ENCODE measurements at regions not wholly inside any gene's neighbourhood (a gene's known extent, or its start where the extent isn't known, plus 50 kb on each side); places are given as distances from the start of the nearest gene placed in this dataset.

DNA sequence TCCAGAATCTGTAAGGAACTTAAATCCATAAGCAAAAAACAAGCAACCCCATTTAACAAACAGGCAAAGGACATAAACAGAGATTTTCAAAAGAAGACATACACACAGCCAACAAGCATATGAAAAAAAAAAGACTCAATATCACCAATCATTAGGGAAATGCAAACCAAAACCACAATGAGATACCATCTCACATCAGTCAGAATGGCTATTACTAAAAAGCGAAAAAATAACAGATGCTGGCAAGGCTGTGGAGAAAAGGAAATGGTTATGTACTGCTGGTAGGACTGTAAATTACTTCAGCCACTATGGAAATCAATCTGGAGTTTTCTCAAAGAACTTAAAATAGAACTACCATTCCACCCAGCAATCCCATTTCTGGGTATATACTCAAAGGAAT, 156.8 kb upstream of the RADX start:
- TF ChIP-seq CTCF (conservative IDR thresholded peaks at IDR 0.05; ENCODE audit: low read depth in 2 of 2): no peak
- no peak for TF ChIP-seq REST (IDR thresholded peaks at IDR 0.05; ENCODE audit: unreplicated experiment)
- no peak for TF ChIP-seq EZH2 (IDR thresholded peaks at IDR 0.05; ENCODE audit: low read depth, unreplicated experiment)
- no peak for TF ChIP-seq POLR2AphosphoS5 (IDR thresholded peaks at IDR 0.05; ENCODE audit: low read depth)
- TF ChIP-seq, protein P1, sequence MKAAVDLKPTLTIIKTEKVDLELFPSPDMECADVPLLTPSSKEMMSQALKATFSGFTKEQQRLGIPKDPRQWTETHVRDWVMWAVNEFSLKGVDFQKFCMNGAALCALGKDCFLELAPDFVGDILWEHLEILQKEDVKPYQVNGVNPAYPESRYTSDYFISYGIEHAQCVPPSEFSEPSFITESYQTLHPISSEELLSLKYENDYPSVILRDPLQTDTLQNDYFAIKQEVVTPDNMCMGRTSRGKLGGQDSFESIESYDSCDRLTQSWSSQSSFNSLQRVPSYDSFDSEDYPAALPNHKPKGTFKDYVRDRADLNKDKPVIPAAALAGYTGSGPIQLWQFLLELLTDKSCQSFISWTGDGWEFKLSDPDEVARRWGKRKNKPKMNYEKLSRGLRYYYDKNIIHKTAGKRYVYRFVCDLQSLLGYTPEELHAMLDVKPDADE (IDR thresholded peaks at IDR 0.05): no peak

Data from GM23338 (cell line).